ENCODE measurements at regions not wholly inside any gene's neighbourhood (a gene's known extent, or its start where the extent isn't known, plus 50 kb on each side); places are given as distances from the start of the nearest gene placed in this dataset.

DNA sequence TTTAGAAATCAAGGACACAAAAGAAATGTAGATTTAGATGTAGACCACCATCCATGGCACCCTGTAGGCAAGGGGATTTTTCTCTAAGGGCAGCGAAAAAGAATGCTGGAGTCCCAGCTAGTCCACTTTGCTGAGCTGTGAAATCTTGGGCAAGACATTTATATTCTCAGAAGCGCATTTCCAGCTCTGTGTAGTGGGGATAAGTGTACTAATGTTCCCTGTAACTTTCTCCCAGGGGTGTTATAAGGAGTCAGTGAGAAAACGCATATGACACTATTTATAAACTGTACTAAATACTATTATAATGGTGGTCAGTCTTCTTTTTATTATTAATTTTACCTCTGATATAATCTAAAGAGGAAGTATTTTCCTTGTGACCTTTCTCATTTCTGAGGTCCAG lies 133.4 kb upstream of the FRMD6 start:
- DNase-seq, result no peak

DNA sequence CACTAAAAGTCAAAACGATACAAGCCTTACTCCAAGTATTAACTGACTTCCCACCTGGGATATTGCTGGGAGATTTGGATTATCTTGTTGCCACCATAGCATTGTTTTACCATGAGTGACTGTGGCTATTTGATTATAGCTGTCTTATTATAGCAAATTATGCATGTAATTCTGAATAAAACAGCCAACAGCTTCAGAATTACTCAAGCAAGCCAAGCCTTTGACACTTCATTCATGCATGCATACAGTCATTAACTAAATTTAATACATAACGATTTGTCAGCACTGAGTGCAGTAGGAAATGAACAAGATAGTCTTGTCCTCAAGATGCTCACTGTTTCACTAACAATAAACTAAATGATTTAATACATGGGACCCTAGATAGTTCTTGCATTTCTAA lies 133.0 kb upstream of the FRMD6 start:
- DNase-seq, result no peak

DNA sequence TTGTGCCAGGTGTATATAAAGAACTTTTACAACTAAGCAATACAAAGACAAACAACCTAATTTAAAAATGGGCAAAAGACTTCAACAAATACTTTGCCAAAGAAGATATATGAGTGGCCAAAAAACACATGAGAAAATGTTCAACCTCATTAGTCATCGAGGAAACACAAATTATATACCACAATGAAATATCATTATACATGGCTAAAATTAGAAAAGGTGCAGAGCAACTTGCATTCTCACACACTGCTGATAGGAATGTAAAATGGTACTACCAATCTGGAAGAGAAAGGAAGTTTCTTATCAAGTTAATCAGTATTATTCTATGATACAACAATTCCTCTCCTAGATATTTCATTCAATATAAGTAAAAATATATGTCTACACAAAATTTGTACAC lies 131.6 kb upstream of the FRMD6 start:
- DNase-seq, result peak; percentile 58

DNA sequence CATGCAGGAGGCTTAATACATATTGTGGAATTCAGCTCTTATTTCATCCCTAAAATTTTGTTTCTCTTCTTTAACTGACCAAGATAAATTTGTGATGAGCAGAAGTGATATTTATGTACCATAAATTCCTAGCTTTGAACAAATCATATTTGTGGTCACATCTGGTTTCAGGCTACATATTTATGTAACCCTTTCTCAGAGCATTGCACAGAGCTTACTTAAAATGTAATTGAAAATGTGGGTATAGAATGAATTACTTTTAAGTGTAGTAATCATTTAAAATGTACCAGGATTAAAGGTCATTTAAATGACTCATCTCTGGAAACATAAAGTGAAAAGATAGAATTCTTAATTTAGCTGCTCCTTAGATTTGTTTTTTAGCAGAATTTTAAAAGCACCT lies 129.9 kb upstream of the FRMD6 start:
- DNase-seq, result peak; percentile 95

DNA sequence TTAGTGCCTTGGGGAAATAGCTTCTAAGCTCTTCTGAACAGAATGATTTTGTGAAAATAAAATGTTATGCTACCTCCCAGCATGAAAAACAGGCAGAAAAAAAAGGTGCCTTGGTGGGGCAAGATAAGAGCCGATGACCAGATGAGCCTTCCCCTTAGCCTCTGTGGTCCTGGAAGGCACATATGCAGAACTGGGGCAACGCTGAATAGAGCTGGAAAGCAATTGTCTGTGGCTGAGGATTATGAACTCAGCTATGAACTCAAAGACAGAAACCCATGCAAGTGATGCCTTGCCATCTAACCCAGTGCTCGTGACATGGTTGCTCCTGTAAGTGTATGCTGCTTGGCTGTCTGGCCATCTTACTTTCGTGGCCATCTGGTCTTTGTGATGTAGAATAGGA lies 128.5 kb upstream of the FRMD6 start:
- DNase-seq, result no peak

DNA sequence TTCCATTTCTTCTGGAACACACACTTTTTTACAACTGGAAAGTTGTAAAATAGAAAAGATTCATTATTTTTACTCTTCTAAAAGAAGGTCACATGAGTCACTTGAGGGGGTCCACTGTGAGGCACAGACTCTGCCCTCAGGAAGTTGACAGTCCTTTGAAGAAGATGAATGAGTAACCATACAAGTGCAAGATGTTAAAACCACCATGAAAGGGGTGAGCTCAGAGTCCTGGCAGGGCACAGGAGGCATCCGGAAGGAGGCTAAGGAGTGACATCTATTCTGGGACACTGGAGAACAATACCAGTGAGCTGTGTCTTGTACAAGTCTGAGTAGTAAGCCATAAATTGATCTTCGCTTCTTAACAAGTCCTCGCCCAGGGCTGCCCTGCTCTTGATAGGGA lies 126.0 kb upstream of the FRMD6 start:
- DNase-seq, result peak; percentile 18

DNA sequence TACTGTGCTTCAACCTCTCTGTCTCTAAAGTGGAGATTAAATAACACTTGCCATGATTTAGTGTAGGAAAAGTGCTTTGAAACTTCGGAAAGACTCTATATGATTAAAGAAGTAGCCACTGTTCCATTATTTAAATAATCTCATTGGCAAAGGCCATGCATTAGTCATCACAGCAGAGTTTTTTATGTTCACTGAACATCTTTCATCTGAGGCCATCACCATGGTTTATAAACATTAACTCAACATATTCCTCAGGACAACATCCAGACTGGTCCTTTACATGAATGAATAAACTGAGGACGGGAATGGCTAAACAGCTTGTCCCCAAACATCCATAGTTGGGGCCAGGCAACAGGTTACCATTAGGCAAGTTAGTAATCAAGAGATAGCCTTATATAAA lies 124.6 kb upstream of the FRMD6 start:
- peak; percentile 68 for DNase-seq

DNA sequence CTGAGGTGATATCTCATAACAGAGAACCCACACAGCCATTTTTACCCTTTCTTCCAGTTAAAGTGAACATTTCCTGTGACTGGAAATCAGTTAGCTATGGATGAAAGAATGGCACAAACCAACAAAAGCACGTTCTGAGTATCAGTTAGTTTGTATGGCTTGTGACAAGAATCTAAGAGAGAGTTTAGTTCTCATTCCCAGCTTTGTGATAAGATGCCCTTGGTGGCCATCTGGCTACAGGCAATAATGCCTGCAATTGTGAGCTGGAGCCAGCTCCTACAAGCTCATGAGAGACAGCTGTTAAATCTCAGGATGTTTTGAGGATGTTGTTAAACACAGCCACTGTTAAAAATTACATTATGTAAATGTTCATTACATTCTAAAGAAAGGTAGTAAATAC lies 122.0 kb upstream of the FRMD6 start:
- DNase-seq, result no peak

DNA sequence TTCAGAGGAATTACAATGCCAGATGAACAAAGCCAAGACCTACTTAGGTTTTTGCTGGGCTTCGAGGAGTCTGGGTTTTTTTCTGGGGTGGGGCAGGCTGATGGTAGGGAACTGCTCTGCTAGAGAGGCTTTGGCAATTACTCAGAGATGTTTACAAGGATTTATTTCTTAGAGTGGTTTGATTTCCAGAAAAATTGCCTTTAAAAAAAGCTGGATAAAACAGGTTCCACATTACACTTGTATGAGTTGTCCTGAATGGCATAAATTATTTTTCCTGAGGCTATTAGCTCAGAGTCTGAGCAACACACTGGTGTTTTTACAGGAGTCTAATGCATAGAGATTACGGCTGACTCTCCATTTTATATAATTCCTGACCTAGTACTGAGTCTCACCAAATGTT lies 118.5 kb upstream of the FRMD6 start:
- peak; percentile 72 for DNase-seq

DNA sequence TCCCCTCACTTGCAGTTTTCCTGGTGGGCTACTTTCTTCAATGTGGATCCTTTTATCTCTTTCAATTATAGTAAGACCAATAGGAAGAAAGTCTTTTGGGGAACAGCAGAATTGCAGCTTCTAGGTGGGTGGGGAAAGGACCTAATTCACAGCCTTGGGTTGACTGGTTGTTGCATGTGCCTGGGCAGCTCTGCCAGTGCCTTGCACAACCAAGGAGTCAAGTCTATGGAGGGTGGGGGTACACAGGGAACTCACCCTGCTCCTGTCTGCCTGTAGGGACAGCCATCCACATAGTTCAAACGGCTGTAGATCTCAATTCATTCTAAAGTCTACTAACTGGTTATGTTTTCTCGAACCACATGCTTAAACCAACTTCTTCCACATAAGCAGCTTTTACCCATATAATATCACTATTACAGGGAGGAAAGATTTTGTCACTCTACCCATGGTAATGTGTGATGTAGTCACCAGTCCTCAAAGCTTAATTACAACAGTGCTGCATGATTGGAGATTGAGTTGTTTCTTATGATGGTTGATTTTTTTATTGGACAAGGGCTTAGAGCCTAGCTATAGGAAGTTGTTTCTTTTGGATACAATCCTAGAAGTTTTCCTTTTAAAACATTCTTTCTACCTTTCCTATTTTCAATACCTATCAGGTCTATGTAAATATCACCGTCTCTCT lies 117.7 kb upstream of the FRMD6 start:
- DNase-seq, result no peak

DNA sequence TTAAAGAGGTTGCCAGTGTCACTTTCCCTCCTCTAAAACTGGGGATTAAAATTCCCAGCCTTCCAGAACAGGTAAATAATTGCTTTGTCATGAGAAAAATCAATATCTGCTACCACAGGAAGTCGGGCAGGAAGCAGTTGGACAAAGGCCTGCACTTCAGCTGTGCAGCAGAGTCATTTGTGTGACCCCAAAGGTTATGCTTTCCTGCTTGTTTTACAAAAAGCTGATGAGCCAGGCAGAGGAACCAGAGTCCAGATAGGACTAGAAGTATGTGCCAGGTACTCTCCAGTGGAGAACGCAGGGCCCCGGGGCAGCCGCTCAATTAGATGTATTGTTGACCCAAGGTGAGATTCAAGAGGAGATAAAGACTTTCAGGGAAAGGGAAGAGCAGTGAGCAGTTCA lies 117.1 kb upstream of the FRMD6 start:
- peak; percentile 75 for DNase-seq

DNA sequence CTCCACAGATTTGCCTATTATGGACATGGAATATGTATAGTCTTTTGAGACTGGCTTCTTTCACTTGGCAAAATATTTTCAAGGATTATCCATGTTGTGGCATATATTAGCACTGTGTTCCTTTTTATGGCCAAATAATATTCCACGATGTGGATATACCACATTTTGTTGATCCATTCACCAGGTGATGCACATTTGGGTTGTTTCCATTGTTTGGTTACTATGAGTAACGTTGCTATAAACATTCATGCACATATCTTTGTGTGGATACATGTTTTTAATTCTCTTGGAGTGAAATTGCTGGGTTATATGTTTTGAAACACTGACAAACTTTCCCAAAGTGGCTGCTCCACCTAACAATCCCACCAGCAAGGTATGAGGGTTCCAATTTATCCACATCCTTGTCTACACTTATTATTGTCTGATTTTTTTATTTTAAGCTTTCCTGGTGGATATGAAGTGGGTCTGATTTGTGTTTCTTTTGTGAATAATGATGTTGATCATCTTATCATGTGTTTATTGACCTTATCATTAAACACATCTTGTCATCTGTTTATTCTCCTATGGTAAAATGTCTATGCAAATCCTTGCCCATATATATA lies 116.2 kb upstream of the FRMD6 start:
- no peak for DNase-seq

DNA sequence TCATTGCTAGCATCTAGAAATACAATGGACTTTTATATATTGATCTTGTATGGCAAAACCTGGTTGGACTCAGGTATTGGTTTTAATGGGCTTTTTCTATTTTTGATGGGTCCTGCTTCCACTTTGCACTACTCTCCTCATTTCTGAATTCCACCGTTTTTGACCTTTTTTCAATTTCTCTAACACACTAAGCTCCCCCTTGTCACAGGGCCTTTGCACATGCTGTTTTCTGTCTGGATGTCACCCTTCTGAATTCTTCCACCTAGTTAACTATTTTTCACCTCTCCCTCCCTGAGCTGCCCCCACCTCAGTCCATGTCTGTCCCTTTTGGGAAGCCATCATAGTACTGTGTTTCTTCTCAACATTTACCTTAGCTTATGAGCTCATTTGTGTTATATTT lies 112.7 kb upstream of the FRMD6 start:
- no peak for DNase-seq

DNA sequence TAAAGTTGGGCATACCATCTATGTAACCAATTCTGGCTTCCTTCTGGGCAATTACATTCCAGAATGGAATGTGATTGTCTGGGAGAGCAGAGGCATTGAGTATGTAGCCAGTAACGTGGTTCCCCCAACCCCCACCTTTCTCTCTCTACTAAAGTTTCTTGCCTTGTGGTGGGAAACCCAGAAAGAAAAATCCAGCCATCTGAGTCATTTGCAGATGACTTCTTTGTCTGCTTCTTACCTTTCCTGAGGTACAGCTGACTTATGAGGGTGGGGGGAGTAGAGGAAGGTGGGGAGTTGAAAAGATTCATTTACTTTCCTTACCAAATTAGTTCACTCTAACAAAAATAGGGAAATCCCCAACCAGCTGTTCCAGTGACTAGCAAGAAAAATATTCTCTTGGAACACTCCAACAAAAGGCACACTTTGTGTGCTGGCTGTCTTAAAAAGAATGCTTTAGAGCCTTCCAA lies 112.1 kb upstream of the FRMD6 start:
- peak; percentile 85 for DNase-seq

DNA sequence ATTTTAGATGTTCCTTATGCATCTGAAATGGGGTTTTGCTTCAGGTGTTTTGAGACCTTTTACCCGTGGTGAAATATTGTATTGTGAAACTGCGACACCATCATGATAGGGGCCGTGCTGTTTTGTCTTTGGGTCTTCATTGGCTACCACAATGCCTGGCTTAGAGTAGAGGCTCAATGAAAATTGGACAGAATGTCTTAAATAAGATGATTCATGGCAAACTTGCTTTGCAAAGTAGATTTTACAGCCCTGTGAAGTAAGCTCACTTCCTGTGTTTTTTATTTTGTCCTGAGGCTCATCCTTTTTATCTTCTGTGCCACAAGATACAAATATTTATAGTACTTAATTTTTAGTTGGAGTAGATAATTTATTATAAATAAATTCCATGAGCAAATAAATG lies 111.3 kb upstream of the FRMD6 start:
- DNase-seq, result peak; percentile 60

DNA sequence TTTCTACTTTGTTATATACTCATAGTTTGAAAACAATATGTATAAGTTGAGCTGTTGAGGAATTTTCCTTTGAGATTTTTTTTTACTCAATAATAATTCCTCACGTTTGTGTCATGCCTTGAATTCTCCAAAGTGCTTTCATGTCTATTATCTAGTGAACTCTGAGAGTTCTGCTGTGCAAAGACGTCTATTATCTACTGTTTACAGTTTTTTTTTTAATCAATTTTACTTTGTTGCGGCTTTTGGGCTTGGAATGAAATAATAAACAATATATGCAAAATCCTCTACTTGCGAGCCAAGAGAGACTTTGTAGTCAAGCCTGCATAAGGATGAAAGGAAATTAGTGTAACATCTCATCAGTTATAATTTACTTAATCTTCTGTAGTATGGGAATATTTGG lies 107.2 kb upstream of the FRMD6 start:
- no peak for DNase-seq

DNA sequence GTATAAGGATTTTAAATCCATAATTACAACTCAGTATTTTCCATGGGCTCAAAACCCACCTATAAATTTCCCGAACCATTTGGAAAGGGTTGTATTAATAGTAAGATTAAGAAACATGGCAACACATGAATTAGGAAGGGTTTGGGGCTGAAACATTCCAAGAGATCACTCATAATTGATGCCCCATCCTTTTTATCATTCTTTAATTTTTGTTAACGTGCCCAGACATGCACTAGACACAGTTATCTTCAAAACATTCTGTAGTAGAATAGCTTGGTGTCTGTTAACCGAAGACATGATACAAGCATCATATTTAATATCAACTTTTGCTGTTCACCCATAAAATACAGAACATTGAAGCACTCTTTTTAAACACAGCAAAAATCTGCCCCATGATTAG lies 106.8 kb upstream of the FRMD6 start:
- no peak for DNase-seq

DNA sequence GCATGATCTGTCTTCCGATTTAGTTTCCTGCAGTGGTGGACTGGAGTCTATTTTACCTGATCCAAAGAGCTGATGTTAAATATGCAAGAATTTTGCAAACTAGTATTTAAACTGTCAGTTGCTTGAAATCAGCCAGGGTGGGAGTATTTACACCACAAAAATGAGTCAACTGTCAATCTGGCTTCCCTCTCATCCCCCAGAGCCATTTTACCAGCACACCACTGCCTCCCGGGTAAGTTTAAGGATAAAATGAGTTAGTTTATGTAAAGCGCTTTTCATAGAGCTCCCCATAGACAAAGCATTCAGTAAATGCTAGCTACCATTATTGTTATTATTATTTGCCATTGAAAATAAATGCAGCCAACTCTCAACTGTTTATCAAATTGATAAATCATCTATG lies 106.3 kb upstream of the FRMD6 start:
- DNase-seq, result no peak

DNA sequence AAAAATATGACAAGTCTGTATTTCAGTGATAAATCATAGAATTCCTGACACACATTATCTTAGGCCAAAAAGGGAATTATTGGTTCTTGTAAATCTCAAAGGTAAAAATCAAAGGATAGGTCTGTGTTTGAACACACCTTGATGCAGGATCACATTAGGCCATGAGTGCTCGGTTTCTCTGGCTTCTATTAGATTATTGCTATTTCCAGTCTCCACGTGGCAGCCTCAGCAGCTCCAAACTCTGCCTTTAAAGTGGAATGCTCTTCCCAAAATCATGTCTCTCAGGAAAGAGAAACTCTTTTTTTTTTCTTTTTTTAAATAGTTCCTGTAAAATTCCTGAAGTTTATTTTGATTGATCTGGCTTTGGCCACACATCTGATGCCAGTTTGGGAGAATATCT lies 105.6 kb upstream of the FRMD6 start:
- DNase-seq, result no peak

DNA sequence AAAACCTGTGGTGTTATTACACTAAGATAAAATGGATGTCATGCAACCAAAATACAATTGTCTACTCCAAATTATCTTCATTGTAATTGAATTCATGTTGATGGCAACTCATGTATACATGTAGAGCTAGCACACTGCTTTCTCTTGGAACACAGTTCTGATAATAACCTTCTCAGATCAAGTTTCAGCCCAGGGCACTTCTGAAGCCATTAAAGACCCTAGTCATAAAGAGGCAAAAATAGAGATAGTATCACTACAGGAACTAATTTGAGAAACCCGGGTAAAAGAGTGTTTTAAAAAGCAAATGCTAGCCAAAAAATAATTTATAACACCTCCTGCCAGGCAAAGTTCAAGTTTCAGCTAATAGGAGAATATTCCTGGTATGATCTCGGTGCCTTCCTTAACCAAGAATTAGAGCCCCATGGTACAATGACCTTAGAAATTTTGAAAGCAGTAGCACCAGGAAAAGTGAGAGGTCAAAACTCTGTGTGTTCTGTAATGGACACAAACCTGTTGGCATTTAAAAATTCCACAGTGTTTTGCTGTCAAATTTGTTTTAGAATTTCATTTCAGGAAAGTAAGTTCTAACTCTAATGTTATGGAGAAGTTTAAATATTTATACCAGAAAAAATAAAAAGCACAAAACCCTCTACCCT lies 105.0 kb upstream of the FRMD6 start:
- DNase-seq, result no peak

DNA sequence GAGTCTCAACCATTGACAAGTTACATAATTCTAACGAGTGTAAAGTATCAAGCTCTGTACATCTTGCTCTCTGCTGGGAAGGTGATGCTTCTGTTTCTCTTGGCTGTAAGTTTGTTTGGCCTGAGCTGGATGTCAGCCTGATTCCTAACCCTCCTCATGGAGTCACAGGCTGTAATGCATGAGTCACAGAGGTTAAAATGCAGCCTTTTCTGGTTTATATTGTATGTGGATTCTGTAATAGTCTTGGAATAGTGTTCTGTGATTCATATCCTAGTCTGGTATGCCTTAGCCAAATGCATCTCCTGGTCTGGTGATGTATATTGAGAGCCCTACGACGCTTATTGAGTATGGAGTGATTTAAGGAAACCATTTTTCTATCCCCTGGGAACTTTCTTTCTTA lies 104.5 kb upstream of the FRMD6 start:
- peak; percentile 100 for DNase-seq

DNA sequence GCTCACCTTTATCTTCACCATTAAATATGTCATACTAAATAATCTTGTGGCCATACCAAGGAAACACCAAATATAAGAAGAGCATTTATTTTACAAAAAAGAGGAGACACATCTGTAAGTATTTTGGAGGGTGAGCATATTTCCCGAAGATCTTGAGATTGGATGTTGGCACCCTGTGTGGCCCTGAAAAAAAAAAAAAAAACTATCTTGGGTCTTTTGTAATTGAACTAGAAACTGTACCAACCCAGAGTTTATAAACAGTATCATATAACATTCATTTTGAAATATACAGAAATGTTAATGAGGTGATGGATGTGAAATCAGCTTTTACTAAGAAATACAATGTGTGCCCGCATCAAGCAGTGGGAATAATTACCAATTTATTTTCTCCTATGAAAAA lies 104.0 kb upstream of the FRMD6 start:
- no peak for DNase-seq

DNA sequence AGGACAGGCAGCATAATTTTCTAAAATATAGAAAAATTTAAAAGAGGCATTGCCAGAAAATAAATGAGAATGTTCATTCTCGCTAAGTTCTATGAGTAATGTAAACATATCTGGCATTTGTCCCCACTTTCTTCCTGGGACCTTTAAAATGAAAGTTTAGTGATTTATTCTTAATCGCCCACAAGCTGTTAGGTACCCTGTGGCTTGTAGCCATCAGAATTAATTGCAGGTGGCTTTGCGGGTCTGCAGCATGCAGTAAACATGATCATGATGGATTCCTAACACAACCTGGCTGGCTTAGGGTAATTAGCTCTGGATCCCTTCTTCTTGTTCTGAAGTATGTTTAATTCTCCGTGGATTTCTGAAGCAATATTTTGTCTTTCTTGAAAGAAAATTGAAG lies 103.5 kb upstream of the FRMD6 start:
- DNase-seq, result no peak

DNA sequence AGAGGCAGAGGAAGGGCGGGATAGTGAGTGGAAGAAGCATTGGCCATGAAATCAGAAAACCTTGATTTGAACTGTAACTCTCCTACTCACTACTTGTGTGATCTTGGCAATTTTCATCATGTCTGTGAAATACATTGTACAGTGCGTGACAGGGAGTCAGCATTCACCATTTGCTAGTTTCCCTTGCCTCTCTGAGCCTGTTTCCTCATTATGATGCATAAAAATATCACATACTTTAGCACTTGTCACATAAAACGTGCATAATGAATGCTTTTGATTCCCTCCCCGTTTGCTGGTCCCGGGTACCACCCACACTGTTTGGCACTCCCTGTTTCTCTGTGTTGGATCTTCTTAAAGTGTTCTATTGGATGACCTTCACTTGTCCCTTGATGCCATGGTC lies 101.1 kb upstream of the FRMD6 start:
- no peak for DNase-seq

DNA sequence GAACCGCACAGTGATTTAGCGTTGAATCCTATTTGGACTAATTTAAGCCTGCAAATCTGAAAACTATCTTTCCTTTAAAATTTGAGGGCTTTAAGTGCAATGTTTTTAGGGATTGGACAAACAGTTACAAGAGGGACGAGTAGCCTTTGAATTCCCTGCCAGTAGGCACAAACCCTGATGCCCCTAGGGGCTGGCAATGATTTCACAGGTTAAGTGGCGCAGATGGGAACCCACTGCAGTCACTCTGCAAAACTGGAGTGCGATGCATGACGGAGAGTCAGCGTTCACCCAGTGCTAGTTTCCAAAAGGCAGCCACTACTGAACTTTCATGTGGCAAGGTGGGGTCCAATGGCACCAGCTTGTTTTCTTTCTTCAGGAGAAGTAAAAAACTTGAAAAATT lies 99.4 kb upstream of the FRMD6 start:
- no peak for DNase-seq

All from HCEC 1CT (cell line).